HG03139 (cell line): ENCODE measurements at regions not wholly inside any gene's neighbourhood (a gene's known extent, or its start where the extent isn't known, plus 50 kb on each side); places are given as distances from the start of the nearest gene placed in this dataset.
"Not testable (repeated sequence)": the region's sequence is repeated elsewhere in the genome, so short reads cannot be mapped to it uniquely, and the experiment has no call there.

Source experiments
- ATAC-seq: cut with Tn5 transposase; IDR thresholded peaks from one replicate; pipeline ENCODE4 v1.9.1; 2021; ENCODE audit not compliant: unreplicated experiment

GRCh38 chr11:14573539-14574057 lies 53.4 kb upstream of the PSMA1 start:
- not testable (repeated sequence) for ATAC-seq

GRCh38 chr11:14577292-14577691 lies 57.1 kb upstream of the PSMA1 start:
- no peak for ATAC-seq

- peak; percentile 7 for ATAC-seq
Observed at GRCh38 chr11:14577835-14578529, 57.8 kb upstream of the PSMA1 start.

DNA sequence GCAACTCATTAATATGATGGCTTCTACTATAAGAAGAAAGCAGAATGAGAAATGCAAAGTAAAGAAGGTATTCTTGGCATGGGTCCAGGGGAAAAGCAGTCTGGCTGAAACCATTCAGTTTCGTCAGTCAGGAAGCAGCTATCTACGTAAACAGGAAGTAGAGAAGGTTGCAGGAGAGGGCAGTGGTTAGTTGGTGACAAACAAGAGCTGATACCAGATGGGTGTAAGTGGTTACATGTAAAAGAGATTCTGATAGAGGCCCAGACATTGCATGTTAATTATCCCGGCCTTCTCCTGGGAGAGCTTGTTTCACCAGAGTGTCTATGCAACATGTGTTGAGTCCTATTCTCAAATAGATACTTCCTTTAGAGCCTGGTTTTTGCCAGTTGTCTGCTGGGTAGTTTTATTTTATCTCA lies 58.4 kb upstream of the PSMA1 start:
- peak; percentile 99 for ATAC-seq

DNA sequence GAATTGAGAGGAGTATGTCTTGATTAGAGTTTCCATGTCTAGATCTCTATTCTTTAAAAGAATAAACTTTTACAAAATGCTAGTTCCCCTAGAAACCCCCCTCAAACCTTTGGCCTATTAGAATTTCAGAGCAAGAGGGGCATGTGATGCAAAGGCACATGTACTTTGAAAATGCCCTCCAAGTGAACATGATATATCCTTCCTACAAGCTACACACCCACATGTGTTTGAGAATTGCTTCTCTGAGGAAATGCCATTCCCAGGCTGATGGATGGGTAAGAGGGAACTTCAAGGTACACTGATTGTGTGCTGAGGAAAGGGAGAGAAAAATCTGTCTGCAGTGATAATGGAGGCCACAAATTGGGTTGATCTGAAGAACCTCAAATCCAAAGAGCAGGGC lies 59.5 kb upstream of the PSMA1 start:
- ATAC-seq, result no peak

DNA sequence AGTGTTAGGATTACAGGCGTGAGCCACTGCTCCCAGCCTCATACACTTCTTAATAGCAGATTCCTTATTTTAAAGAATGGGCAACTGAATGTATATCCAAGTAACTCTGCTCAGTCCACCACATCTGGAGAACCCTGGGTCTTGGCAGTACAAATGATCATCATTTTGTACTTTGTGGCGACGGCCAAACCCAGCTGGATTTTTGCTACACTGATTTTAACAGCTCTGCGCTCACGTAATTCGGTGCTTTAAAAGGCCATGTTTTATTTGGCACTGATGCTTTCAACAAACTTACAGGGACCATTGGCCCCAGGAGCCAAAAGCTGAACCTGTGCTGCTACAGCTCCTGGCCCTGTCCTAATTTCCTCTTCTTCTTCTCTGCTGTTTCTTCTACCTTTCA lies 60.8 kb upstream of the PDE3B start:
- ATAC-seq, result no peak

DNA sequence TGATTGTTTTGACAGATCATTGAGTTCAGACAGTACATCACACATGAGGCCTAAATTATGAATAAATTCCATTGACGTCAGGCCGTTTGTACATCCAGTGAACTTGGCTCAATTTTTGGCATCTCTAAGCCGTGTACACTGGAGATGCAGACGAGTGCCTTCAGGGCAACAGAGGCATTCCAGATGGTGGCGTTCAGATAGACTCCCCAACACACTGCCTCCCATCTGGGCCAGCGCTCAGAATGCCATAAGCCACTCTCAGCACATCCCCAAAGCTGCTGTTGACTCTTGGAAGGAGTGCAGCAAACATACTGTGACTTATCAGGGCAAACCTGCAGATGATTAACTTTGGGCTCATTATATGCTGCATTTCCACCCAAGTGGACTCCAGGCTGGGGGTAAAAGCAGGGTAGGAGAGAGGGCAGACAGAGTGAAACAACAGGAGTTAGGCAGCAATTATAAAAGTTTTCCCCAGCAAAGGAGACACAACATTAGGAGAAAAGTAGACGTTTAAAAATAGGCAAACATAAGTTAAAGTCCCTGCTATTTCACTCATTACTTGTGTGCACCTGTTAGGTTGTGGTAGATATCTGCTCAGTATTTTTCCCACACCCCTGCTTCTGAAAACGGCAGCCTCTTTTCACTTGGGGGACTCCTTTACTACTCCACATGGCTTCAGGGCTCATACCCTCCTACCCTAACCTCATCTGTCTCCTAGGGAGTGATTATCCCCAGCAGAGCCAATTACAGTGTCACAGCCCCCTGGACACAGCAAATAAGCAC lies 60.2 kb upstream of the PDE3B start:
- ATAC-seq, result no peak

DNA sequence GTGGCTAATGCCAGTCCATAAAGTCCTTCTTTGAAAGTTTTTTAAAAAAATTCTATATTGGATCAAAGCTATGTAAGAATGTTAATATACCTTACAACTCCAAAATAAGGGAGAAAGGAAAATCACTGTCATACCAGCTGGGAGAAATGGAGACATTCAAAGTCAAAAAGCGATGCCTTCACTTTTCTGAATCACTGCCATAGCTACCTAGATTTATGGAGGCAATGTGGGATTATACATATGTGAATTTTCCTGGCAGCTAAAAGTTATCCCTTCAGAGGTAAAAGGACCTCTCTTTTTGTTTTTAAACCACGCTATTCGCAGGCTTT lies 59.6 kb upstream of the PDE3B start:
- ATAC-seq, result no peak

DNA sequence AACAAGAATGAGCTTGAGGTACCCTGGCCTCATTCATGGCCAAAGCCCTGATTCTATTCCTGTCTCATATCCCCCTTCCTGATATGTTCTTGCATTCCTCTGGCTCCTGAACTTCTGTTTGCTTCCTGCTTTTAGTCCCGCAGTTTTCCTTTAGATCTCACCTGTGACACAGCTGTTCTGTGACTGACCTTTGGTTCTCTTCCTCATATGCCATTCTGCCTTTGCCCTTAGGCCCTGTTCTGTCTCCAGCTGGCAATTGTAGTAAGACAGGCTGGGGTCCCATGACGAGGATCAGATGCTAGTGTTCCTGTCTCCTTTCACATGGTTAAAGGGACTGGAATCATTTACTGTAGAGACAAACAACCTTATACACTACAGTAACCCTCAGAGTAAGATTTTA lies 59.0 kb upstream of the PDE3B start:
- ATAC-seq, result no peak

DNA sequence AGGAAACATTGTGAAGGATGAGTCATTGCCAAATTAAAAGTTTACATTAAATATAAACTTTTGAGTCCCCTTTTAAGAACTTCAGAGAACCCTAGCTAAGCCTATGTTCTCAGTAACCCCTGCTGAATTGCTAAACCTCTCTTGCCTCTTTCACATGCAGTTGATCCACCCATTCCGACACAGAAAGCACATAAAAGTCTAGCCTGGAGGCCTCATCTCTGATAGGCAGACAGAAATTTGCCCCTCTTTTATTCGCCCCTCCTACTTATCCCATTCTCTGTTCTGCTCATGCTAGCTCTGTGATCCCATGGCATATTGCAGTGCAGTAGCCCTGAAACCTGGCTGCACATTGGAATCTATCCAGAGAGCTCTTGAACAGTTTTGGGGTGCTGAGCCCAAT lies 58.2 kb upstream of the PDE3B start:
- no peak for ATAC-seq

DNA sequence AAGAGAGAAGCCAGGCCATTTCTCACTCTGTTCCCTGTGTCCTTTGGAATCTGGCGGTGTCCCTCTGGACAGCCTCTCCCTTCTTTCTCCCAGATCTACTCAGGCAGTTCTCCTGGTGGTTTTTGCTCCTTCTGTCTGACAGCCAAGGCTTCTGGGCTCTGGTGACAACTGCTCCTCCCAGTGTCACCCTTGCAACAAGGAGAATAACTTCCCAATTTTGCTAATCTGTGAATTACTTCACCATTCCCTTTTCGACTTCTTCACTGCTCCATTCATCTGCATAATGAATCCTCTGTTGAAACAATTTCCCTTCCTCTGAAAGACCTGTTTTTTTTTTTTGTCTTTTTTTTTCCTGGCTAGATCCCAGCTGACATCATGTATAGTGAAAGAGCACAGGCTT lies 56.3 kb upstream of the PDE3B start:
- ATAC-seq, result no peak

GRCh38 chr11:14588681-14589080 lies 54.9 kb upstream of the PDE3B start:
- no peak for ATAC-seq

- ATAC-seq, result no peak
Observed at GRCh38 chr11:14589421-14589820, 54.2 kb upstream of the PDE3B start.

DNA sequence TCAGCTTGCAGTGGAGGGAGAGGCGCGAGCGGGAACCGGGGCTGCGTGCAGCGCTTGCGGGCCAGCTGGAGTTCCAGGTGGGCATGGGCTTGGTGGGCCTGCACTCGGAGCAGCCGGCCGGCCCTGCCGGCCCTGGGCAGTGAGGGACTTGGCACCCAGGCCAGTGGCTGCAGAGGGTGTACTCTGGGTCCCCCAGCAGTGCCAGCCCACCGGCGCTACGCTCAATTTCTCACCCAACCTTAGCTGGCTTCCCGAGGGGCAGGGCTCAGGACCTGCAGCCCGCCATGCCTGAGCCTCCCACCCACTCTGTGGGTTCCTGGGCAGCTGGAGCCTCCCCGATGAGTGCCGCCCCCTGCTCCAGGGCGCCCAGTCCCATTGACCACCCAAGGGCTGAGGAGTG lies 52.6 kb upstream of the PDE3B start:
- ATAC-seq, result not testable (repeated sequence)

DNA sequence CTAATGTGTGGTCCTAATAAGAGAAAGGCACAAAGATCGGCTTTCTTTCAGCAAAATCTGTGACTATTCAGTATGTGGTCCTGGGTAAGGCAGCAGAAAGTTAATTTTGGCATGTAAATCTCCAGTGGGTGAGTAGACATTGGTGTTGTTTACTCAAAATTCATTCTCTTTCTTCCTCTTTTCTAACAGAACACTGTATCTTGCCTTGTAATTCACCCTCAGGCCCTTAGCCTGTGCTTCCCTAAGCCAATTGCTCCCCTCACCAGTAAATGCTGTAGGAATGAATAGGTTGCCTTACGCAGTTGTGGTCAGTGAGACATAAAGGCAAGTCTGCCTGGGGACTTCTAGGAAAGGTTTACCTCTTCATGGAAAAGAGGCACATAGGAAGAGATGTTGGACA lies 49.9 kb upstream of the PDE3B start:
- ATAC-seq, result no peak
